Neural cell (in vitro differentiated cells): ENCODE measurements at regions not wholly inside any gene's neighbourhood (a gene's known extent, or its start where the extent isn't known, plus 50 kb on each side); places are given as distances from the start of the nearest gene placed in this dataset.

Experiments
- H2AFZ ChIP-seq: fragments of 200-600, 300-800 bp; sonication (generic), shearing (Covaris generic); 2 replicates; pipeline ENCODE4 v1.6.0; 2014; ENCODE audit warnings: low read depth, mild to moderate bottlenecking, antibody characterized with exemption, low read length, moderate library complexity
- H3F3A ChIP-seq: fragments of 200-600 bp; shearing (Covaris generic); 2 replicates; pipeline ENCODE4 v1.6.1; 2016; ENCODE audit warnings: mild to moderate bottlenecking, moderate library complexity, mixed read lengths, antibody characterized with exemption, low read length; ENCODE audit not compliant: insufficient read depth, poor library complexity, severe bottlenecking
- H3K27ac ChIP-seq: fragments of 200-600, 300-800 bp; sonication (generic), shearing (Covaris generic); 2 replicates; pipeline ENCODE4 v1.5.1; 2014; ENCODE audit warnings: mild to moderate bottlenecking, low read length, moderate library complexity
- H3K27me3 ChIP-seq: fragments of 300-800, 200-600 bp; sonication (generic), shearing (Covaris generic); 2 replicates; pipeline ENCODE4 v1.6.0; 2014; ENCODE audit warnings: mild to moderate bottlenecking, low read depth, low read length, moderate library complexity; ENCODE audit not compliant: insufficient read depth
- H3K36me3 ChIP-seq: fragments of 300-800, 200-600 bp; sonication (generic), shearing (Covaris generic); 2 replicates; pipeline ENCODE4 v1.5.1; 2014; ENCODE audit warnings: mild to moderate bottlenecking, antibody characterized with exemption, low read length, moderate library complexity; ENCODE audit not compliant: insufficient read depth
- H3K4me2 ChIP-seq: fragments of 300-800, 200-600 bp; sonication (generic), shearing (Covaris generic); 2 replicates; pipeline ENCODE4 v1.6.0; 2014; ENCODE audit warnings: mild to moderate bottlenecking, low read length
- H3K4me3 ChIP-seq: fragments of 300-800, 200-600 bp; sonication (generic), shearing (Covaris generic); 2 replicates; pipeline ENCODE4 v1.5.1; 2014; ENCODE audit warnings: mild to moderate bottlenecking, low read length, moderate library complexity
- H3K79me2 ChIP-seq: fragments of 200-600 bp; shearing (Covaris generic); replicated peaks from 2 replicates; pipeline ENCODE4 v1.6.0; 2014; ENCODE audit warnings: mild to moderate bottlenecking, low read length, moderate library complexity; ENCODE audit not compliant: insufficient read depth
- H3K9ac ChIP-seq: fragments of 300-800, 200-600 bp; sonication (generic), shearing (Covaris generic); 2 replicates; pipeline ENCODE4 v1.6.1; 2016; ENCODE audit warnings: mild to moderate bottlenecking, low read length, mixed read lengths
- H3K9me2 ChIP-seq: fragments of 200-600 bp; shearing (Covaris generic); 2 replicates; pipeline ENCODE4 v1.6.1; 2016; ENCODE audit warnings: mild to moderate bottlenecking, low read length, mixed read lengths; ENCODE audit not compliant: insufficient read depth
- H3K9me3 ChIP-seq: fragments of 200-600, 300-800 bp; sonication (generic), shearing (Covaris generic); 2 replicates; pipeline ENCODE4 v1.6.1; 2016; ENCODE audit warnings: mild to moderate bottlenecking, mixed run types, low read length, moderate library complexity, mixed read lengths
- H4K20me1 ChIP-seq: fragments of 200-600 bp; shearing (Covaris generic); 2 replicates; pipeline ENCODE4 v1.6.1; 2016; ENCODE audit warnings: mild to moderate bottlenecking, mixed run types; ENCODE audit not compliant: insufficient read depth
- EP300 ChIP-seq: fragments of 450-650 bp; conservative IDR thresholded peaks from 2 replicates; pipeline ENCODE4 v1.6.1; 2014; ENCODE audit warnings: antibody characterized with exemption, mild to moderate bottlenecking, moderate library complexity; ENCODE audit not compliant: poor library complexity, severe bottlenecking
- EZH2 ChIP-seq: fragments of 200-600, 300-800 bp; shearing (Covaris generic), sonication (generic); IDR thresholded peaks from 2 replicates; pipeline ENCODE4 v1.6.1; 2014; ENCODE audit warnings: antibody characterized with exemption, low read length, borderline replicate concordance, mild to moderate bottlenecking; ENCODE audit not compliant: insufficient read depth, poor library complexity, severe bottlenecking
- MXI1 ChIP-seq: fragments of 450-650 bp; conservative IDR thresholded peaks from 2 replicates; pipeline ENCODE4 v1.6.1; 2014; ENCODE audit warnings: antibody characterized with exemption, mild to moderate bottlenecking; ENCODE audit not compliant: poor library complexity, severe bottlenecking
- POLR2AphosphoS5 ChIP-seq: IDR thresholded peaks from 2 replicates; pipeline ENCODE4 v1.6.1; 2012
- RAD21 ChIP-seq: fragments of 450-650 bp; conservative IDR thresholded peaks from 2 replicates; pipeline ENCODE4 v1.6.1; 2014; ENCODE audit warnings: antibody characterized with exemption, mild to moderate bottlenecking, moderate library complexity
- SMC3 ChIP-seq: fragments of 450-650 bp; conservative IDR thresholded peaks from 2 replicates; pipeline ENCODE4 v1.6.1; 2014; ENCODE audit warnings: antibody characterized with exemption, mild to moderate bottlenecking, moderate library complexity; ENCODE audit not compliant: poor library complexity
- TAF1 ChIP-seq: IDR thresholded peaks from 2 replicates; pipeline ENCODE4 v1.6.1; 2012; ENCODE audit warnings: low read depth
- TF ChIP-seq, protein P1 (sequence below): fragments of 450-650 bp; IDR thresholded peaks from 2 replicates; pipeline ENCODE4 v1.5.1; 2014; ENCODE audit warnings: antibody characterized with exemption, mild to moderate bottlenecking, moderate library complexity; ENCODE audit not compliant: poor library complexity, severe bottlenecking
- TF ChIP-seq, protein P2 (sequence below): IDR thresholded peaks from 2 replicates; pipeline ENCODE4 v1.6.1; 2012; ENCODE audit warnings: borderline replicate concordance

DNA sequence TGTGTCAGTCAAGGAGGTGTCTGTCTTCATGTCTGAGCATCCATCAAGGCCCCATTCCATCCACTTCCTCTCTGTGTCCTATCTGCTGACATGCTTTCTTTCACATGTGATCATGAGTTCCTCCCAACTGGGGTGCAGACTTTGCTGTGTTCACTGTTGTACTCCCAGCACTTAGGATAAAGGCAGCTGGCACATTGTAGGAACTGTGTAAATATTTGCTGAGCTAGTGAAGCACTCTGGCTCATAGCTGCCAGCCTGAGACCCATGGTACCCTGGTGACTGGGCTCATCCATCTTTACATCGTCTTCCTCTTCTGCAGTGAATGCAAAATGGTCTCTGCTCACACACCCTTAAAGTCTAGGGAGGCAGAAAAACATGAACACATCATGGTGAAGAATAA lies 242.2 kb upstream of the IGFBP3 start:
- Histone ChIP-seq H3K9me2 (no peaks in the 10 kb centered on the region), H4K20me1 (no peaks in the 10 kb centered on the region), H3K79me2 (no peaks in the 10 kb centered on the region), H3K4me3 (no peak overlapping the region), H3F3A (no peaks in the 10 kb centered on the region), H3K27ac (no peak overlapping the region), H3K9me3 (no peaks in the 10 kb centered on the region), H3K36me3 (no peaks in the 10 kb centered on the region), H2AFZ (no peak overlapping the region), H3K27me3 (no peaks in the 10 kb centered on the region), H3K9ac (no peak overlapping the region), H3K4me2 (no peak overlapping the region)
- TF ChIP-seq MXI1, result no peak
- TF ChIP-seq RAD21, result no peak
- TF ChIP-seq EZH2, result no peak
- no peak for TF ChIP-seq POLR2AphosphoS5
- TF ChIP-seq EP300, result no peak
- TF ChIP-seq TAF1, result no peak
- TF ChIP-seq, protein P1, sequence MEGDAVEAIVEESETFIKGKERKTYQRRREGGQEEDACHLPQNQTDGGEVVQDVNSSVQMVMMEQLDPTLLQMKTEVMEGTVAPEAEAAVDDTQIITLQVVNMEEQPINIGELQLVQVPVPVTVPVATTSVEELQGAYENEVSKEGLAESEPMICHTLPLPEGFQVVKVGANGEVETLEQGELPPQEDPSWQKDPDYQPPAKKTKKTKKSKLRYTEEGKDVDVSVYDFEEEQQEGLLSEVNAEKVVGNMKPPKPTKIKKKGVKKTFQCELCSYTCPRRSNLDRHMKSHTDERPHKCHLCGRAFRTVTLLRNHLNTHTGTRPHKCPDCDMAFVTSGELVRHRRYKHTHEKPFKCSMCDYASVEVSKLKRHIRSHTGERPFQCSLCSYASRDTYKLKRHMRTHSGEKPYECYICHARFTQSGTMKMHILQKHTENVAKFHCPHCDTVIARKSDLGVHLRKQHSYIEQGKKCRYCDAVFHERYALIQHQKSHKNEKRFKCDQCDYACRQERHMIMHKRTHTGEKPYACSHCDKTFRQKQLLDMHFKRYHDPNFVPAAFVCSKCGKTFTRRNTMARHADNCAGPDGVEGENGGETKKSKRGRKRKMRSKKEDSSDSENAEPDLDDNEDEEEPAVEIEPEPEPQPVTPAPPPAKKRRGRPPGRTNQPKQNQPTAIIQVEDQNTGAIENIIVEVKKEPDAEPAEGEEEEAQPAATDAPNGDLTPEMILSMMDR, result no peak
- no peak for TF ChIP-seq SMC3
- TF ChIP-seq, protein P2, sequence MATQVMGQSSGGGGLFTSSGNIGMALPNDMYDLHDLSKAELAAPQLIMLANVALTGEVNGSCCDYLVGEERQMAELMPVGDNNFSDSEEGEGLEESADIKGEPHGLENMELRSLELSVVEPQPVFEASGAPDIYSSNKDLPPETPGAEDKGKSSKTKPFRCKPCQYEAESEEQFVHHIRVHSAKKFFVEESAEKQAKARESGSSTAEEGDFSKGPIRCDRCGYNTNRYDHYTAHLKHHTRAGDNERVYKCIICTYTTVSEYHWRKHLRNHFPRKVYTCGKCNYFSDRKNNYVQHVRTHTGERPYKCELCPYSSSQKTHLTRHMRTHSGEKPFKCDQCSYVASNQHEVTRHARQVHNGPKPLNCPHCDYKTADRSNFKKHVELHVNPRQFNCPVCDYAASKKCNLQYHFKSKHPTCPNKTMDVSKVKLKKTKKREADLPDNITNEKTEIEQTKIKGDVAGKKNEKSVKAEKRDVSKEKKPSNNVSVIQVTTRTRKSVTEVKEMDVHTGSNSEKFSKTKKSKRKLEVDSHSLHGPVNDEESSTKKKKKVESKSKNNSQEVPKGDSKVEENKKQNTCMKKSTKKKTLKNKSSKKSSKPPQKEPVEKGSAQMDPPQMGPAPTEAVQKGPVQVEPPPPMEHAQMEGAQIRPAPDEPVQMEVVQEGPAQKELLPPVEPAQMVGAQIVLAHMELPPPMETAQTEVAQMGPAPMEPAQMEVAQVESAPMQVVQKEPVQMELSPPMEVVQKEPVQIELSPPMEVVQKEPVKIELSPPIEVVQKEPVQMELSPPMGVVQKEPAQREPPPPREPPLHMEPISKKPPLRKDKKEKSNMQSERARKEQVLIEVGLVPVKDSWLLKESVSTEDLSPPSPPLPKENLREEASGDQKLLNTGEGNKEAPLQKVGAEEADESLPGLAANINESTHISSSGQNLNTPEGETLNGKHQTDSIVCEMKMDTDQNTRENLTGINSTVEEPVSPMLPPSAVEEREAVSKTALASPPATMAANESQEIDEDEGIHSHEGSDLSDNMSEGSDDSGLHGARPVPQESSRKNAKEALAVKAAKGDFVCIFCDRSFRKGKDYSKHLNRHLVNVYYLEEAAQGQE, result no peak

DNA sequence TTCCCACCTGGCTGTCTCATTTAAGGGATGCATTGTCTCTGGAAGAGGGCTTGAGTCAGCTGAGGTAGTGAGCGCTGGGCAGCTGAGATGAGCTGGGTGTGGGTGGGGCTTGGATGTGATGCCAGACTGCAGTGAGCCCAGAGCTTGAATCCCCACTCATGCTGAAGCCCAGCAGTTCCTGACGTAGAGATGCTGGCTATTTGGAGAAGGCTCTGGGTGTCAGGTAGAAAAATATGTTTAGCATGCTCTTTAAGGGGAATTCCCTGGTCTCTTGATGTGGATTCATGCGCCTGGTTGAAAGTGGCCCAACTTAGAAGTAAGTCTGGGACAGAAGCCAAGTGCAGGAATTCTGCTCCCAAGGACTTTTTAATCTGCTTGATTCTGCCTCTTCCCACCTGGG lies 241.5 kb upstream of the IGFBP3 start:
- TF ChIP-seq, protein P1, result no peak
- no peak for TF ChIP-seq RAD21
- no peak for TF ChIP-seq TAF1
- TF ChIP-seq EP300, result no peak
- TF ChIP-seq SMC3, result no peak
- no peak for TF ChIP-seq MXI1
- TF ChIP-seq, protein P2, result no peak
- TF ChIP-seq EZH2, result no peak
- TF ChIP-seq POLR2AphosphoS5, result no peak
- H3K4me2 ChIP-seq, result no peak overlapping the region
- no peak overlapping the region for H3K9ac ChIP-seq
- H3K36me3 ChIP-seq, result no peaks in the 10 kb centered on the region
- H3F3A ChIP-seq, result no peaks in the 10 kb centered on the region
- no peaks in the 10 kb centered on the region for H3K27me3 ChIP-seq
- H3K9me3 ChIP-seq, result no peaks in the 10 kb centered on the region
- H2AFZ ChIP-seq, result no peak overlapping the region
- no peaks in the 10 kb centered on the region for H3K9me2 ChIP-seq
- H3K79me2 ChIP-seq, result no peaks in the 10 kb centered on the region
- H4K20me1 ChIP-seq, result no peaks in the 10 kb centered on the region
- no peak overlapping the region for H3K4me3 ChIP-seq
- H3K27ac ChIP-seq, result no peak overlapping the region
